ENCODE measurements at regions not wholly inside any gene's neighbourhood (a gene's known extent, or its start where the extent isn't known, plus 50 kb on each side); places are given as distances from the start of the nearest gene placed in this dataset.

GRCh38 chr21:35952651-35953340 lies 107.5 kb downstream of the SETD4 start:
- DNase-seq (ENCODE audit: low spot score): no peak
- no peak for TF ChIP-seq CTCF (IDR thresholded peaks at IDR 0.05)
- no peak for ATAC-seq (ENCODE audit: low FRiP score)

- no peak for ATAC-seq (ENCODE audit: low FRiP score)
- no peak for TF ChIP-seq CTCF (IDR thresholded peaks at IDR 0.05)
- DNase-seq (ENCODE audit: low spot score): no peak
Observed at GRCh38 chr21:35948982-35949381, 111.3 kb downstream of the SETD4 start.

GRCh38 chr21:35945089-35945671 lies 115.1 kb downstream of the SETD4 start:
- DNase-seq (ENCODE audit: low spot score) (no peak), ATAC-seq (ENCODE audit: low FRiP score) (no peak)
- no peak for TF ChIP-seq CTCF (IDR thresholded peaks at IDR 0.05)

GRCh38 chr21:35943752-35944151 lies 116.6 kb downstream of the SETD4 start:
- TF ChIP-seq CTCF (IDR thresholded peaks at IDR 0.05): no peak
- ATAC-seq (ENCODE audit: low FRiP score): no peak

DNA sequence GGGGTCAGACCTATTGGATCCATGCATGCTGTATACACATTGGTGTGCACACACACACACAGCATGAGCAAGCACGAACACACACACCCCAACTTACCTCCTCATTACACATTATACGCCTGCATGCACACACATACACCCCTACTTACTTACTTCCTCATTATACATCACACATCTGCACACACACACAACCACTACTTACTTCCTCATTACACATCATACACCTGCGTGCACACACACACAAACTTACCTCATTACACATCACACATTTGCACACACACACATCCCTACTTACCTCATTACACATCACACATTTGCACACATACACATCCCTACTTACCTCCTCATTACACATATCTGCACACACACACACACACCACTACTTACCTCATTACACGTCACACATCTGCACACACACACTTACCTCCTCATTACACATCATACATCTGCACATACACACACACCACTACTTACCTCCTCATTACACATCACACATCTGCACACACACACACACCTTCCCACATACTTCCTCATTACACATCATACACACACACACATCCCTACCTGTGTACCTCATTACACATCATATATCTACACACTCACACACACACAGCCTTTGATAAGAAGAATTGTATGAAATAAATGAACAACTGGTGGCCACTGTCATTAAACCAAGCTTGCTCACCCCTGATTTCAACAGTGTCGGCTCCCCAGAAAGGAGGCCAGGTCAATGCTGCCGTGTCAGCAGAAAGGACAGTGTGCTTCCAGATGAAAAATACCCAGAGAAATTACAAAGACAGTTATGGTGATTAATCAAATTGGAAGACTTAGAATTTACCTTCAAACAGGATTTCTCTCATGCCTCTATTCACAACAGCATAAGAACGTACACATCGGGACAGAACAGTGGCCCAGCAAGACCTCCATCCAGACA lies 117.8 kb downstream of the SETD4 start:
- TF ChIP-seq CTCF (IDR thresholded peaks at IDR 0.05): no peak
- ATAC-seq (ENCODE audit: low FRiP score): no peak
- no peak for DNase-seq (ENCODE audit: low spot score)

More at GRCh38 chr21:35943752-35944151, 116.6 kb downstream of the SETD4 start:
- DNase-seq (ENCODE audit: low spot score): no peak

GRCh38 chr21:35940074-35940927 lies 120.0 kb downstream of the SETD4 start:
- ATAC-seq (ENCODE audit: low FRiP score) (peak; percentile 80), DNase-seq (ENCODE audit: low spot score) (no peak)
- TF ChIP-seq CTCF (IDR thresholded peaks at IDR 0.05): peak in 1 of 3 donors; percentile 24
